Fibroblast of lung (primary cell): ENCODE measurements at regions not wholly inside any gene's neighbourhood (a gene's known extent, or its start where the extent isn't known, plus 50 kb on each side); places are given as distances from the start of the nearest gene placed in this dataset.

Source experiments
- CTCF ChIP-seq, 2 donors: IDR thresholded peaks in 1 of 2; conservative IDR thresholded peaks in 1 of 2; 1 replicate in 1 of 2; 2 replicates in 1 of 2; pipeline ENCODE4 v1.5.1; 2011 to 2012; ENCODE audit warnings: low read length in 2 of 2, control low read depth in 1 of 2, inconsistent platforms in 1 of 2, low read depth in 1 of 2, mild to moderate bottlenecking in 1 of 2
- EZH2 ChIP-seq: IDR thresholded peaks from 2 replicates; pipeline ENCODE4 v1.5.1; 2012; ENCODE audit warnings: low read length, control low read depth, mild to moderate bottlenecking; ENCODE audit errors: missing control alignments

- TF ChIP-seq CTCF (conservative IDR thresholded peaks at IDR 0.05 in 1 of 2, IDR thresholded peaks at IDR 0.05 in 1 of 2; ENCODE audit: low read depth in 1 of 2, low read length in 2 of 2) (no peak), EZH2 (no peak)
These were observed 279.2 kb upstream of the RPL38 start for GRCh38 chr17:73924114-73924908.
